ENCODE measurements at regions not wholly inside any gene's neighbourhood (a gene's known extent, or its start where the extent isn't known, plus 50 kb on each side); places are given as distances from the start of the nearest gene placed in this dataset.
"Not testable (repeated sequence)": the region's sequence is repeated elsewhere in the genome, so short reads cannot be mapped to it uniquely, and the experiment has no call there.

GRCh38 chr14:23898359-23898758, 55.2 kb upstream of the DHRS4 start:
- not testable (repeated sequence) for TF ChIP-seq CTCF (conservative IDR thresholded peaks at IDR 0.05; ENCODE audit: low read depth, low read length); EZH2 (IDR thresholded peaks at IDR 0.05; ENCODE audit: borderline replicate concordance, low read depth, low read length, poor library complexity, severe bottlenecking)

Data from A673 (cell line).